Neuronal stem cell (in vitro differentiated cells): ENCODE measurements at regions not wholly inside any gene's neighbourhood (a gene's known extent, or its start where the extent isn't known, plus 50 kb on each side); places are given as distances from the start of the nearest gene placed in this dataset.
"Not testable (repeated sequence)": the region's sequence is repeated elsewhere in the genome, so short reads cannot be mapped to it uniquely, and the experiment has no call there.

Source experiments
- DNase-seq: peaks from one replicate; pipeline ENCODE4 v3.0.0-alpha.2; 2013; ENCODE audit warnings: low spot score
- H2AFZ ChIP-seq: one replicate; pipeline ENCODE4 v1.6.1; 2013; ENCODE audit warnings: mild to moderate bottlenecking, low read length, inconsistent platforms
- H2AK5ac ChIP-seq: 2 replicates; pipeline ENCODE4 v1.6.1; 2013; ENCODE audit warnings: low read depth, mild to moderate bottlenecking, inconsistent platforms, low read length, moderate library complexity, mixed read lengths
- H2BK120ac ChIP-seq: 2 replicates; pipeline ENCODE4 v1.6.1; 2013; ENCODE audit warnings: low read depth, mild to moderate bottlenecking, inconsistent platforms, low read length, moderate library complexity, mixed read lengths
- H2BK12ac ChIP-seq: one replicate; pipeline ENCODE4 v1.6.1; 2013; ENCODE audit warnings: low read length, inconsistent platforms
- H2BK15ac ChIP-seq: 2 replicates; pipeline ENCODE4 v1.6.1; 2013; ENCODE audit warnings: mild to moderate bottlenecking, low read length, inconsistent platforms, mixed read lengths
- H2BK5ac ChIP-seq: one replicate; pipeline ENCODE4 v1.6.1; 2013; ENCODE audit warnings: inconsistent platforms, mild to moderate bottlenecking, low read length, moderate library complexity
- H3K14ac ChIP-seq: one replicate; pipeline ENCODE4 v1.6.1; 2013; ENCODE audit warnings: low read length, inconsistent platforms
- H3K18ac ChIP-seq: 2 replicates; pipeline ENCODE4 v1.6.1; 2013; ENCODE audit warnings: low read length, inconsistent platforms
- H3K23ac ChIP-seq: 2 replicates; pipeline ENCODE4 v1.6.1; 2013; ENCODE audit warnings: low read depth, mild to moderate bottlenecking, mixed read lengths, low read length, inconsistent platforms; ENCODE audit not compliant: poor library complexity
- H3K27ac ChIP-seq: replicated peaks from 3 replicates; pipeline ENCODE4 v1.5.1; 2013; ENCODE audit warnings: low read length, inconsistent platforms
- H3K27me3 ChIP-seq, 3 experiments: 2 replicates each; pipeline ENCODE4 v1.6.1; 2013; ENCODE audit warnings: low read length in 3 of 3, mild to moderate bottlenecking in 2 of 3, inconsistent platforms in 1 of 3, low read depth in 1 of 3, mixed read lengths in 1 of 3, moderate library complexity in 1 of 3; ENCODE audit not compliant: control insufficient read depth in 3 of 3, insufficient read depth in 3 of 3
- H3K36me3 ChIP-seq, 2 donors: replicated peaks in 1 of 2; 2 replicates each; pipeline ENCODE4 v1.6.1; 2013; ENCODE audit warnings: low read length in 2 of 2; ENCODE audit not compliant: control insufficient read depth in 2 of 2, insufficient read depth in 2 of 2
- H3K4ac ChIP-seq: 2 replicates; pipeline ENCODE4 v1.6.1; 2013; ENCODE audit warnings: inconsistent platforms, mild to moderate bottlenecking, low read length, moderate library complexity
- H3K4me1 ChIP-seq, 2 donors: 1 replicate in 1 of 2; 2 replicates in 1 of 2; pipeline ENCODE4 v1.6.1; 2013; ENCODE audit warnings: low read length in 2 of 2, low read depth in 1 of 2; ENCODE audit not compliant: control insufficient read depth in 2 of 2, insufficient read depth in 1 of 2
- H3K4me2 ChIP-seq: one replicate; pipeline ENCODE4 v1.6.1; 2013; ENCODE audit warnings: mild to moderate bottlenecking, low read length, inconsistent platforms; ENCODE audit not compliant: insufficient read depth, poor library complexity, severe bottlenecking
- H3K4me3 ChIP-seq, 2 donors: 2 replicates each; pipeline ENCODE4 v1.5.1; 2013; ENCODE audit warnings: low read length in 2 of 2, mild to moderate bottlenecking in 2 of 2, inconsistent platforms in 1 of 2, moderate library complexity in 1 of 2
- H3K79me1 ChIP-seq: one replicate; pipeline ENCODE4 v1.6.1; 2013; ENCODE audit warnings: low read depth, mild to moderate bottlenecking, inconsistent platforms, low read length, moderate library complexity
- H3K9ac ChIP-seq: one replicate; pipeline ENCODE4 v1.6.1; 2013; ENCODE audit warnings: mild to moderate bottlenecking, low read depth, low read length, inconsistent platforms; ENCODE audit not compliant: poor library complexity
- H3K9me3 ChIP-seq, 2 donors: replicated peaks in 1 of 2; 2 replicates each; pipeline versions ENCODE3 to v1.6.1; 2013; ENCODE audit warnings: low read length in 2 of 2, mild to moderate bottlenecking in 2 of 2, inconsistent platforms in 1 of 2, low read depth in 1 of 2, mixed read lengths in 1 of 2, moderate library complexity in 1 of 2; ENCODE audit not compliant: control insufficient read depth in 2 of 2, insufficient read depth in 1 of 2
- H4K8ac ChIP-seq: one replicate; pipeline ENCODE4 v1.6.1; 2013; ENCODE audit warnings: low read depth, mild to moderate bottlenecking, inconsistent platforms, low read length, moderate library complexity
- H4K91ac ChIP-seq: one replicate; pipeline ENCODE4 v1.6.1; 2013; ENCODE audit warnings: low read length, low read depth, mild to moderate bottlenecking, inconsistent platforms; ENCODE audit not compliant: poor library complexity
- WGBS, 2 donors: extraction: QIAGEN DNeasy Blood & Tissue Kit; methylation state at CpG; one replicate each; pipeline ENCODE4 v1.1.7; 2013; ENCODE audit warnings: missing lambda C conversion rate in 2 of 2, mixed read lengths in 1 of 2; ENCODE audit not compliant: insufficient read length in 2 of 2, insufficient replicate concordance in 1 of 2; ENCODE audit errors: extremely low coverage in 2 of 2; 5-methylcytosine and 5-hydroxymethylcytosine counted together

DNA sequence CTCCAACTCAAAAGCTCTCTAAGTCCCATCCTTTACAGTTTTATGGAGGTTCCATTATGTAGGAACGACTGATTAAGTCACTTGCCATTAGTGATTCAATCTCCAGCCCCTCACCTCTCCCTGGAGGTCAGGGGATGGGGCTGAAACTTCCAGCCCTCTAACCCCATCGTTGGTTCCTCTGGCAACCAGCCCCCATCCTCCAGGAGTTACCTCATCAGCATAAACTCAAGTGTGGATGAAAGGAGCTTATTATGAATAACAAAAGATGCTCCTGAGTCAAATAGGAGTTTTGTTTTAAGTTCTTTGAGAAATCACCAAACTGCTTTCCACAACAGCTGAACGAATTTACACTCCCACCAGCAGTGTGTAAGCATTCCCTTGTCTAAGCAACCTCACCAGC, 494.3 kb upstream of the AUTS2 start:
- Histone ChIP-seq H3K9me3 (no peaks in the 10 kb centered on the region), H3K4ac (no peak overlapping the region), H2AK5ac (no peak overlapping the region), H2BK120ac (no peak overlapping the region), H3K36me3 (no peaks in the 10 kb centered on the region), H3K79me1 (no peaks in the 10 kb centered on the region), H3K27me3 (no peaks in the 10 kb centered on the region), H2AFZ (no peak overlapping the region), H3K18ac (no peak overlapping the region), H2BK12ac (no peak overlapping the region), H4K91ac (no peak overlapping the region), H2BK5ac (no peak overlapping the region), H3K9ac (no peak overlapping the region), H3K4me3 (no peak overlapping the region), H3K4me2 (no peak overlapping the region), H3K23ac (no peak overlapping the region), H3K4me1 (no peaks in the 10 kb centered on the region), H3K27ac (no peak overlapping the region), H2BK15ac (no peak overlapping the region), H3K14ac (no peak overlapping the region), H4K8ac (no peak overlapping the region)
- no peak for DNase-seq
- no CpG with 5 or more reads among the region's 3 CpGs for WGBS, 2 donors

DNA sequence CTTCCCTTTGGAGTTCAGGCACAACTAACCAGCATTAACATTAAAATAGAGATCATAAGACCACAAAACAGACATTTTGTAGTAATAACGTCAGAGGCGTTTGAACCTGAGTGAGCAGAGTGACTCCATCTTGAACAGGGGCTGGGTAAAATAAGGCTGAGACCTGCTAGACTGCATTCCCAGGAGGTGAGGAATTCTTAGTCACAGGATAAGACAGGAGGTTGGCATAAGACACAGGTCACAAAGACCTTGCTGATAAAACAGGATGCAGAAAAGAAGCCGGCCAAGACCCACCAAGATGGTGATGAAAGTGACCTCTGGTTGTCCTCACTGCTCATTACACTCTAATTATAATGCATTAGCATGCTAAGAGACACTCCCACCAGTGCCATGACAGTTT, 493.2 kb upstream of the AUTS2 start:
- H2BK5ac ChIP-seq: no peak overlapping the region
- peaks cover 0 to 2% of the 10 kb centered on the region in 2 donors for H3K4me1 ChIP-seq
- no peaks in the 10 kb centered on the region for H3K79me1 ChIP-seq
- no peak overlapping the region for H3K4ac ChIP-seq
- H2BK12ac ChIP-seq: no peak overlapping the region
- no peak overlapping the region for H2AK5ac ChIP-seq
- H2BK120ac ChIP-seq: no peak overlapping the region
- H4K8ac ChIP-seq: no peak overlapping the region
- no peak overlapping the region for H3K23ac ChIP-seq
- no peaks in the 10 kb centered on the region for H3K27me3 ChIP-seq
- H2BK15ac ChIP-seq: no peak overlapping the region
- H3K36me3 ChIP-seq: no peaks in the 10 kb centered on the region
- no peak overlapping the region for H2AFZ ChIP-seq
- no peak for DNase-seq
- H3K9me3 ChIP-seq: no peaks in the 10 kb centered on the region
- no peak overlapping the region for H3K14ac ChIP-seq
- WGBS, 2 donors: no CpG with 5 or more reads among the region's 3 CpGs
- no peak overlapping the region for H3K27ac ChIP-seq
- no peak overlapping the region for H3K9ac ChIP-seq
- no peak overlapping the region for H4K91ac ChIP-seq
- no peak overlapping the region for H3K18ac ChIP-seq
- no peak overlapping the region for H3K4me2 ChIP-seq
- H3K4me3 ChIP-seq: no peak overlapping the region

DNA sequence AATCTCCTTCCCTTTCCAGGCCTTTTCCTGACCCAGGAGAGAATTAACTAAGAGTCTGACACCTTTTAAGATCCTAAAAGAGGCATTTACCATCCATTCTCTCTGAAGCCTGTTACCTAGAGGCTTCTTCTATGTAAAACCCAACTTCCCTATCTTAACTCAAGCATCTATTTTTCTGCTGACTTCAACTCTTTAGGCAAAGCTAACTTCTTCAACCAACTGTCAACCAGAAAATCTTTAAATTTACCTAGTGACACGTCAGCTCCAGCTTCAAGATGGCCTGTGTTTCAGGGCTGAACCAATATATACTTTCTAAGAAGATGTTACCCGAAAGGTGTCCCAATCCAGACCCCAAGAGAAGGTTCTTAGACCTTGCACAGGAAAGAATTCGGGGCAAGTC, 492.3 kb upstream of the AUTS2 start:
- Histone ChIP-seq H2AK5ac (no peak overlapping the region), H2BK15ac (no peak overlapping the region), H3K9ac (no peak overlapping the region), H3K9me3 (no peaks in the 10 kb centered on the region), H3K27me3 (no peaks in the 10 kb centered on the region), H2BK12ac (no peak overlapping the region), H3K18ac (no peak overlapping the region), H4K8ac (no peak overlapping the region), H2BK120ac (no peak overlapping the region), H3K36me3 (no peaks in the 10 kb centered on the region), H3K14ac (no peak overlapping the region), H3K4me1 (peaks cover 0 to 2% of the 10 kb centered on the region in 2 donors), H2AFZ (no peak overlapping the region), H3K4me3 (no peak overlapping the region), H3K79me1 (no peaks in the 10 kb centered on the region), H3K4me2 (no peak overlapping the region), H3K4ac (no peak overlapping the region), H2BK5ac (no peak overlapping the region), H4K91ac (no peak overlapping the region), H3K27ac (no peak overlapping the region), H3K23ac (no peak overlapping the region)
- no CpG with 5 or more reads among the region's 3 CpGs for WGBS, 2 donors
- no peak for DNase-seq

DNA sequence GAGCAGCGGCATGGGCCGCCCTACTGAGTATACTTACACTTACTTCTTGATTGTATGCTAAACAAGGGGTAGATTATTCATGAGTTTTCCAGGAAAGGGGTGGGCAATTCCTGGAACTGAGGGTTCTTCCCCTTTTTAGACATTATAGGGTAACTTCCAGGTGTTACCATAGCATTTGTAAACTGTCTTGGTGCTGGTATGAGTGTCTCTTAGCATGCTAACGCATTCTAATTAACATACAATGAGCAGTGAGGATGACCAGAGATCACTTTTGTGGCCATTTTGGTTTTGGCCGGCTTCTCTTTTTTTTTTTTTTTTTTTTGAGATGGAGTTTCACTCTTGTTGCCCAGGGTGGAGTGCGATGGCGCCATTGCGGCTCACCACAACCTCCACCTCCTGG, 491.8 kb upstream of the AUTS2 start:
- not testable (repeated sequence) for H3K27me3 ChIP-seq, H2BK5ac ChIP-seq, H3K9me3 ChIP-seq, H3K4me3 ChIP-seq, H2AK5ac ChIP-seq, H2AFZ ChIP-seq, H3K4ac ChIP-seq, H3K18ac ChIP-seq, H3K36me3 ChIP-seq, H3K27ac ChIP-seq, H3K14ac ChIP-seq, DNase-seq, H3K4me2 ChIP-seq, H2BK12ac ChIP-seq, H4K91ac ChIP-seq, H2BK120ac ChIP-seq, H3K4me1 ChIP-seq, H3K79me1 ChIP-seq, H2BK15ac ChIP-seq, H3K9ac ChIP-seq, H3K23ac ChIP-seq, H4K8ac ChIP-seq
- WGBS, 2 donors: no CpG with 5 or more reads among the region's 7 CpGs
